ENCODE measurements at regions not wholly inside any gene's neighbourhood (a gene's known extent, or its start where the extent isn't known, plus 50 kb on each side); places are given as distances from the start of the nearest gene placed in this dataset.

DNA sequence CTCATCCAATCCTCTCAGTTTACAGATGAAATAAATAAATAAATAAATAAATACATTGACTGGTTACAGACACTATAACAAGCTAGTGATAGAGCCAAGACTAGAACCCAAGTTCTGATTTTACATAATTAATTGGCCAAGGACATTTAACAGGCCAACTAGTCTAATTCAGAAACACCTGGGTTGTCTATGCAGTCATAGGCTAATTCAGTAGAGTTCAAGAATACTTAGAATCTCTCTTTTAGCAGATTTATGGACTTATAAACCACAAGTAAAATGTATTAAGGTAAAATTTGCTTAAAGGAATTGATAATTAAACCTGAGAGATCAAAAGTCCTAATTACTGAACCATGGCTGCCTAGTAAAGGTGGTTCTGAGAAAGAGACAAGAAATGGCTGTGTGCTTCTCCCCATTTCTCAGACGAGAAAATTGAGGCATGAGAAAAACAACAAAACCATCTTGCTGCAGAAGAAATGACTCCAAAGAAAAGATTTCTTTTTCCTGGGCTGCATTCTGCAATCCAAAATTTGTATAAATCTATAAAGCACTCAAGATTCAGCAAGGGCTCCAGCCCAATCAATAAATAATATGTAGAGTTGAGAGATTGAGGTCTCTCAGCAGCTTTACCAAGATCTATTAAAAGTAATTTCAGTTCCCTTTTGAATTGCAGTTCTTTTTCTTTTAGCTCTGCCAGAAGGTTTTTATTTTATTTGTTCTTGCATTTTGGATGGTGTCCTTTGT, 98.3 kb downstream of the DUSP10 start:
- TF ChIP-seq CTCF (IDR thresholded peaks at IDR 0.05), result no peak
- peaks cover 0 to 7% of the 10 kb centered on the region in 2 donors for H3K27me3 Mint-ChIP-seq (ENCODE audit: low read depth in 2 of 2)
- H3K27ac ChIP-seq (ENCODE audit: low read length), result no peak overlapping the region
- H3K4me3 Mint-ChIP-seq, result no peak overlapping the region
- no peak overlapping the region for H3K27ac Mint-ChIP-seq
- H3K9me3 ChIP-seq (ENCODE audit: control insufficient read depth, insufficient read depth, low read length), result no peaks in the 10 kb centered on the region
- 82% methylated on average over 1 of the region's 1 CpG for WGBS (ENCODE audit: insufficient coverage)
- ATAC-seq (no peak), DNase-seq (no peak)
- no peak overlapping the region for H3K4me3 ChIP-seq (ENCODE audit: low read length)
- no peaks in the 10 kb centered on the region for H3K9me3 Mint-ChIP-seq
- H3K27me3 ChIP-seq (ENCODE audit: control insufficient read depth, insufficient read depth, low read length), result no peaks in the 10 kb centered on the region
- intact Hi-C loops (cut with micrococcal nuclease), result no loop called here
- no peaks in the 10 kb centered on the region for H3K36me3 Mint-ChIP-seq
- no peaks in the 10 kb centered on the region for H3K4me1 Mint-ChIP-seq
- no peaks in the 10 kb centered on the region for H3K36me3 ChIP-seq (ENCODE audit: control insufficient read depth, insufficient read depth, low read length)
- no peaks in the 10 kb centered on the region for H3K4me1 ChIP-seq (ENCODE audit: control insufficient read depth, insufficient read depth, low read length)

DNA sequence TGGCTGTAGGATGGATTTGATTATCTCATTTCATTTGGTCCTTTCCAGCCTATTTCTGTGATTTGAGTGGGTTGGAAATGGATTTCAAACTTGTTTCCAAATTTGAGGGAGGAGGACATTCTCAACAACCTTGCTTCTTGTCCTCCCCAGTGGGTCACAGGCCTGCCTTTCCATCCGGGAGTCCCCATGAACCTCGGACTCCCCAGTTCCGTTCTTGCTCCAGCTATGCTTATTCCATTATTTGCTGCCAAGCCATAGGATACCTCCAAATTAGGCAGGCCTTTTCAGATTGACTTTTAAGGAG, 97.8 kb downstream of the DUSP10 start:
- ATAC-seq (no peak), DNase-seq (no peak)
- H3K27ac Mint-ChIP-seq, result no peak overlapping the region
- H3K36me3 Mint-ChIP-seq, result no peaks in the 10 kb centered on the region
- intact Hi-C loops (cut with micrococcal nuclease), result no loop called here
- H3K27me3 Mint-ChIP-seq (ENCODE audit: low read depth in 2 of 2), result peaks cover 0 to 7% of the 10 kb centered on the region in 2 donors
- 77% methylated on average over 3 of the region's 3 CpGs for WGBS (ENCODE audit: insufficient coverage)
- no peak overlapping the region for H3K4me3 Mint-ChIP-seq
- no peaks in the 10 kb centered on the region for H3K4me1 Mint-ChIP-seq
- no peak for TF ChIP-seq CTCF (IDR thresholded peaks at IDR 0.05)
- Histone ChIP-seq H3K4me3 (ENCODE audit: low read length) (no peak overlapping the region), H3K27ac (ENCODE audit: low read length) (no peak overlapping the region), H3K9me3 (ENCODE audit: control insufficient read depth, insufficient read depth, low read length) (no peaks in the 10 kb centered on the region), H3K27me3 (ENCODE audit: control insufficient read depth, insufficient read depth, low read length) (no peaks in the 10 kb centered on the region), H3K36me3 (ENCODE audit: control insufficient read depth, insufficient read depth, low read length) (no peaks in the 10 kb centered on the region), H3K4me1 (ENCODE audit: control insufficient read depth, insufficient read depth, low read length) (no peaks in the 10 kb centered on the region)
- H3K9me3 Mint-ChIP-seq, result no peaks in the 10 kb centered on the region

DNA sequence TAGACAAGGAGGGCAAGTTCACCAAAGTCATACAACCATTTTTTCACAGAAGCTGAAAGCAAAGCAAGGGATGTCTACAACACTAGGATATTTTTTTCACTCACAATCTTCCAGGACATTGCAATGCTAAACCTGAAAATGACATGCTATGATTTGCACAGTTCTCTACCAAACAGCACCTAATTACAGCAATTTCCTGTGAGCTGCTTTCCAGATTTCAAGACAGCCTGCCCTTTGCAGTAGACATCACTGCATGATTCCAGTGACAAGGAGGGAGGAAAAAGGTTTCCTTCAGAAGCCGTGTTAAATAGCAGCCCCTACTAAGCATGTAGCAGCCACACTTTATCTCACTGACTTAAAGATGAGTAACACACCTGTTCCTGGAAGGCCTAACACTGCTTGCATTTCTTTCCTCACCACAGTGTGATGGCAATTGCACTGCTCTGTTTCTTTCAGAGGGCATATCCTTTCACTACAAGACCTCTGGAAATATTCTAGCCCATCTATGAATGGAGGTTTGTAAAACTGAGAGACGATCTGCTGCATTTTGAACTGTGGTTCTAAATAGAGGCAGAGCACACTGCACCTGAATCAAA, 97.1 kb downstream of the DUSP10 start:
- Mint-ChIP-seq H3K4me1 (no peaks in the 10 kb centered on the region), H3K36me3 (no peaks in the 10 kb centered on the region), H3K27me3 (ENCODE audit: low read depth in 2 of 2) (peaks cover 0 to 3% of the 10 kb centered on the region in 2 donors), H3K27ac (no peak overlapping the region), H3K4me3 (no peak overlapping the region), H3K9me3 (no peaks in the 10 kb centered on the region)
- Histone ChIP-seq H3K27me3 (ENCODE audit: control insufficient read depth, insufficient read depth, low read length) (no peaks in the 10 kb centered on the region), H3K36me3 (ENCODE audit: control insufficient read depth, insufficient read depth, low read length) (no peaks in the 10 kb centered on the region), H3K4me3 (ENCODE audit: low read length) (no peak overlapping the region), H3K4me1 (ENCODE audit: control insufficient read depth, insufficient read depth, low read length) (no peaks in the 10 kb centered on the region), H3K27ac (ENCODE audit: low read length) (no peak overlapping the region), H3K9me3 (ENCODE audit: control insufficient read depth, insufficient read depth, low read length) (no peaks in the 10 kb centered on the region)
- ATAC-seq (no peak), DNase-seq (no peak)
- WGBS (ENCODE audit: insufficient coverage), result 63% methylated on average over 2 of the region's 2 CpGs
- intact Hi-C loops (cut with micrococcal nuclease), result no loop called here
- no peak for TF ChIP-seq CTCF (IDR thresholded peaks at IDR 0.05)

DNA sequence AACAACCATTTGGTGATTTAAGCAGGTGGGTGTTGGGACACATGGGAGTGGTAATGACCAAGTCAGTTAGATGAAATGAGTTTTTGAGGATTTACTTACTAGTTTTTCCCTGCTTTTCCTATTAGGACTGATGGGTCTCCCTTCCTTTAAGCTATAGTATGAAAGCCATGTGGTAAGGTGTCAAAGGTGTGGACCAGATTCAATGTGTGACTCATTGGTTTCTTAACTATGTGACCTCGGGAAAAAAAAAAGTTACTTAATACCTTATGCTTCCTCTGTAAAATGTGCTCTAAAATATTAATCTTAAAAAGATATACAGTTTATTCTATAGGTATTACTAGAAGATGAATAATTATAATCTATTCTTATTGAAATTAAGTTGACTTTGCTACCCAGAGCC, 93.7 kb downstream of the DUSP10 start:
- no peak overlapping the region for H3K27ac Mint-ChIP-seq
- Histone ChIP-seq H3K4me1 (ENCODE audit: control insufficient read depth, insufficient read depth, low read length) (no peaks in the 10 kb centered on the region), H3K9me3 (ENCODE audit: control insufficient read depth, insufficient read depth, low read length) (no peaks in the 10 kb centered on the region), H3K36me3 (ENCODE audit: control insufficient read depth, insufficient read depth, low read length) (no peaks in the 10 kb centered on the region), H3K27ac (ENCODE audit: low read length) (no peak overlapping the region), H3K27me3 (ENCODE audit: control insufficient read depth, insufficient read depth, low read length) (no peaks in the 10 kb centered on the region), H3K4me3 (ENCODE audit: low read length) (no peak overlapping the region)
- ATAC-seq (no peak), DNase-seq (no peak)
- no peak for TF ChIP-seq CTCF (IDR thresholded peaks at IDR 0.05)
- H3K27me3 Mint-ChIP-seq (ENCODE audit: low read depth in 2 of 2), result no peaks in the 10 kb centered on the region
- no peaks in the 10 kb centered on the region for H3K4me1 Mint-ChIP-seq
- intact Hi-C loops (cut with micrococcal nuclease), result no loop called here
- no CpG with 5 or more reads among the region's 1 CpG for WGBS (ENCODE audit: insufficient coverage)
- H3K4me3 Mint-ChIP-seq, result no peak overlapping the region
- no peaks in the 10 kb centered on the region for H3K36me3 Mint-ChIP-seq
- no peaks in the 10 kb centered on the region for H3K9me3 Mint-ChIP-seq

All from natural killer cell (primary cell).